Aorta (tissue), 5 donors: ENCODE measurements at regions not wholly inside any gene's neighbourhood (a gene's known extent, or its start where the extent isn't known, plus 50 kb on each side); places are given as distances from the start of the nearest gene placed in this dataset.
A peak's percentile ranks its signal among the peaks of the same experiment; 100 is the strongest.

Experiments used
- ATAC-seq: fragments of 200-7000 bp; cut with Tn5 transposase; one replicate; pipeline ENCODE4 v1.9.1; 2022; ENCODE audit warnings: moderate library complexity; ENCODE audit not compliant: low FRiP score
- DNase-seq, 2 donors: peaks; one replicate each; pipeline ENCODE4 v3.0.0-alpha.2; 2020
- H3K27ac ChIP-seq, 2 donors: one replicate each; pipeline ENCODE4 v1.5.1; 2013; ENCODE audit warnings: low read length in 2 of 2, mild to moderate bottlenecking in 2 of 2, moderate library complexity in 2 of 2, control low read depth in 1 of 2, inconsistent platforms in 1 of 2, low read depth in 1 of 2
- H3K27me3 ChIP-seq, 2 donors: one replicate each; pipeline ENCODE4 v1.6.1; 2013; ENCODE audit warnings: control low read depth in 1 of 2, low read length in 1 of 2, mild to moderate bottlenecking in 1 of 2, moderate library complexity in 1 of 2; ENCODE audit not compliant: insufficient read depth in 2 of 2, control insufficient read depth in 1 of 2
- H3K36me3 ChIP-seq, 2 donors: one replicate each; pipeline ENCODE4 v1.6.1; 2013; ENCODE audit warnings: control low read depth in 1 of 2, low read length in 1 of 2, mild to moderate bottlenecking in 1 of 2; ENCODE audit not compliant: insufficient read depth in 2 of 2, control insufficient read depth in 1 of 2
- H3K4me1 ChIP-seq, 2 donors: one replicate each; pipeline ENCODE4 v1.6.1; 2013; ENCODE audit warnings: low read length in 2 of 2, control low read depth in 1 of 2, mild to moderate bottlenecking in 1 of 2, moderate library complexity in 1 of 2; ENCODE audit not compliant: insufficient read depth in 2 of 2, control insufficient read depth in 1 of 2
- H3K4me3 ChIP-seq, 2 donors: one replicate each; pipeline ENCODE4 v1.5.1; 2013; ENCODE audit warnings: low read length in 2 of 2, control low read depth in 1 of 2, mild to moderate bottlenecking in 1 of 2
- H3K9me3 ChIP-seq: one replicate; pipeline ENCODE4 v1.6.1; 2013; ENCODE audit warnings: mild to moderate bottlenecking, low read length; ENCODE audit not compliant: control insufficient read depth
- WGBS, 2 donors: extraction: QIAGEN DNeasy Blood & Tissue Kit; methylation state at CpG; one replicate each; pipeline ENCODE4 v1.1.7; 2013; 5-methylcytosine and 5-hydroxymethylcytosine counted together
- intact Hi-C, 2 donors: fragments of 100-400 bp; cut with DNase I; formaldehyde crosslinking; loops; one replicate each; pipeline versions ENCODE4 v1.14.2 to v1.15.0; 2022
- donor health status: healthy with polysubstance abuse.
- donor health status: Bipolar disorder and iron deficiency.
- donor health status: DM: no; HTN: no; CAD: no.
- donor health status: DM: no; HTN: no; CAD: no.
- donor health status: DM: yes; HTN: yes; CAD: no.

DNA sequence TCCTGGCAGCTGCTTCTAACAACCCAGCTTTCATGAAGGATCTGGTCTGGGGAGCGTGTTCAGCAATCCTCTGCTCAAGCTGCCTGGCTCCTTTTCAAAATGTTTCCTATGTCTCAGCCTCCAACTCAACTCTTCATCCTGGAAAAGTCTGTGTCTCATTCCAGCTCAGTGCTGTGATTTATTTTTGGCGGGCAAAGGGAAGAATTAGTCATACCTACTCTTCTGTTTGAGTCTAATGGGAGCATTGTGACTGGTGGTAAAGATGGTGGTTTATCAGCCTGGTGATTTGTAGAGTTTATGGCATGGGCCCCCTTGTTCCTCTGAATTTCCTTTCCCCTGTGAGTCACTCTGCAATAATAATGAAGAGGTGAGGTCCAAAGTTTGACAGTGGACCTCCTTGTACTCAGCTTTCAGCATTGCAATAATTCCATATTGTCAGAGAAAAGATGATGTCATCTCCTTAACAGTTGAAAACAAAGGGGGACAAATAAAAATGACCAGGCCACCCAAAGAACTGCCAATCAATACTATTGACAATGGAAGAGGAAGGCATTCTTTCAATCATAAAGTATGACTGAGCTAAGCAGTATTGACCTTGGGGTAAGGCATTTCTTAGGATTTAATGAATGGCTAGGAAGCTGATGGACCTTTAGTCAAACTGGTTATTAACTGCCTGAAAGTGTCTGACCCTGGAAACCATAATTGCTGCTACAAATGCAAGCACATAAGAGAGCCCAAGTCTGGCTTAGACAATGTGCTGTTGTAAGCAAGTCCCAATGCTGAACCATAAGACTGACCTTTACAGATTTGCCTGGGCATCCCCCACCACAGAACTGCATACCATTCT lies 204.7 kb upstream of the MCTP2 start:
- intact Hi-C loops: no loop called here
- Histone ChIP-seq H3K4me3 (no peak overlapping the region), H3K27ac (no peak overlapping the region), H3K4me1 (no peaks in the 10 kb centered on the region), H3K27me3 (no peaks in the 10 kb centered on the region), H3K36me3 (no peaks in the 10 kb centered on the region), H3K9me3 (no peaks in the 10 kb centered on the region)
- DNase-seq: no peak
- 5% methylated on average over 2 of the region's 2 CpGs for WGBS, 2 donors
- no peak for ATAC-seq

DNA sequence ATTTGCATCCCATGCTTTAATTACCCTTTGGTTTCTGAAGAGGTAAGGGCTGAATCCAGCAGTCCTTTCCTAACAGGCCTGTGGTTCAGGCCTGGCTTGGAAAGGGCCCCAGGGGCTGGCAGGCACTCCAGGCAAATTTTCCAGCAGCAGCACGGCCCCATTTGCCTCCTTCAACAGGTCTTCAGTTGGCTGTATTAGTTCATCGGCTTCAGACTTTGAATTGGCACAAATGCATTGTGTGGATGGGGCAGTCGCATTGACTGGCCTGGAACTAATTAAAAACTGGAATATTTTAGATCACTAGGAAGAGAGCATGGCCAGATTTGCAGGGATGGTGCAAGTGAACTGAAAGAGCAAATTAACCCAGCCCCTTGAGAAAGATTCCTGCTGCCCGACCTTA lies 207.8 kb upstream of the MCTP2 start:
- intact Hi-C loops: no loop called here
- 20 to 21% methylated on average over 4 of the region's 4 CpGs for WGBS, 2 donors
- Histone ChIP-seq H3K36me3 (no peaks in the 10 kb centered on the region), H3K4me3 (no peak overlapping the region), H3K9me3 (no peaks in the 10 kb centered on the region), H3K27me3 (no peaks in the 10 kb centered on the region), H3K27ac (no peak overlapping the region), H3K4me1 (no peaks in the 10 kb centered on the region)
- no peak for DNase-seq
- no peak for ATAC-seq

DNA sequence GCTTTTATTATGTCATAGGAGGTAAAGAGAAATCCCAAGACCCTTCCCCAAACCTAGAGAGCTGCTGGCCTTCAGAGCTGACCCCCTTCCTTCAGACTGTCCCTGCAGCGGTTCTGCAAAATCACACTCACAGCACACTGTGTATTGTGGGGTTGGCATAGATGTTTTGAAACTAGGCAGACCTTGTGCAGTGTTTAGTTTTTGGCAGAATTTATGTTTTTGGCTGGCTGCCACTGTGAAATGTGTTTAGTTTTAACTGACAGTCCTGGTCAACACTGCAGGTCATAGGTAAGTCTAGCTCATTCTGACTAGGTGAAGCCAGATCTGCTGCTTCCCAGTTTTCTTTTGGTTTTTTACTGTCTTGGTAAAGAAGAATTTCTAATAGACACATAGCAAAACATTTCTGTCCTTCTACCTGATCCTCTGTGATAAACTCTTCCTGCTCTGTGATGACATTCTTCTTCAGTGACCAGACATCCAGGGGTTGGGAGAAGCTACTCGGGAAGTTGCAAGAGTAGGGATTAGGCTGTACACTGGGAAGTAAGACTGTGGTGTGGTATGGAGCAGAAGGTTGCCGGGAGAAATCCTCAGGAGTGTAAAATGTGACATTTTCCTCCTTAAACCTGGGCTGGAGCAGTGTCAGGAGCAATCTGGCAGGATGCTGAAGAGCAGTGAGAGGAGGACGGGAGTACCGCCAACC lies 209.6 kb upstream of the MCTP2 start:
- 55 to 65% methylated on average over 5 of the region's 5 CpGs for WGBS, 2 donors
- Histone ChIP-seq H3K27me3 (no peaks in the 10 kb centered on the region), H3K9me3 (no peaks in the 10 kb centered on the region), H3K4me3 (no peak overlapping the region), H3K4me1 (no peaks in the 10 kb centered on the region), H3K36me3 (no peaks in the 10 kb centered on the region), H3K27ac (no peak overlapping the region)
- ATAC-seq: no peak
- intact Hi-C loops: no loop called here
- DNase-seq: no peak

DNA sequence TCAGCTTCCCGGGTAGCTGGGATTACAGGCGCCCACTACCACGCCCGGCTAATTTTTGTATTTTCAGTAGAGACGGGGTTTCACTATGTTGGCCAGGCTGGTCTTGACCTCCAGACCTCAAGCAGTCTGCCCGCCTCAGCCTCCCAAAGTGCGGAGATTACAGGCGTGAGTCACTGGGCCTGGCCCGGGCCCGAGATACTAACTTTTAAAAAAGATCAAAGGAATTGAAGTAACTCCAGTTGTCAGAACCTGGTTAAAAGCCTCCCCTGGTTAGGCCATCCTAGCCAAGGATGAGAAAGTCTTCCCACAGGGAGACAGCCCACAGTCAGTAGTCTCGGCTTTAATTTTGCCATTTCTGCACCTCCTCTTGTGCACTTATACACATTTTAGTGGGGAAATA lies 212.3 kb upstream of the MCTP2 start:
- intact Hi-C loops: no loop called here
- no peaks in the 10 kb centered on the region for H3K9me3 ChIP-seq
- H3K36me3 ChIP-seq: no peaks in the 10 kb centered on the region
- WGBS, 2 donors: 95 to 96% methylated on average over 11 of the region's 11 CpGs
- H3K4me3 ChIP-seq: no peak overlapping the region
- no peak overlapping the region for H3K27ac ChIP-seq
- H3K27me3 ChIP-seq: no peaks in the 10 kb centered on the region
- ATAC-seq (no peak), DNase-seq (no peak)
- no peaks in the 10 kb centered on the region for H3K4me1 ChIP-seq

DNA sequence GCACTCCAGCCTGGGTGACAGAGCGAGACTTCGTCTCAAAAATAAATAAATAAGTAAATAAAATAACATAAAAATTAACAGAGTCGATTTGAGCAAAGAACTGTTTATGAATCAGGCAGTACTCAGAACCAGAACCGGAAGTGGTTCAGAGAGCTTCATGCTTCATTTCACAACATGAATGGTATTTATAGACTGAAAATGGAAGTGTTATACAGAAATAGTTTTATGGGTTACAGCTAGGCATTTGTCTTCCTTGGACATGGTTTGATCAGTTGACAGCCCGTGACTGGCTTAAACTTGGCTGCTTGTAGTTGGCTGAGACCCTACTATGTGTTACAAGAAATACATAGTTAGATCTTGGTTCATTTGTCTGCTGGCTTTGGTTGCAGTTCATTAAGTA lies 216.0 kb upstream of the MCTP2 start:
- 72 to 75% methylated on average over 5 of the region's 5 CpGs for WGBS, 2 donors
- no peak overlapping the region for H3K27ac ChIP-seq

DNA sequence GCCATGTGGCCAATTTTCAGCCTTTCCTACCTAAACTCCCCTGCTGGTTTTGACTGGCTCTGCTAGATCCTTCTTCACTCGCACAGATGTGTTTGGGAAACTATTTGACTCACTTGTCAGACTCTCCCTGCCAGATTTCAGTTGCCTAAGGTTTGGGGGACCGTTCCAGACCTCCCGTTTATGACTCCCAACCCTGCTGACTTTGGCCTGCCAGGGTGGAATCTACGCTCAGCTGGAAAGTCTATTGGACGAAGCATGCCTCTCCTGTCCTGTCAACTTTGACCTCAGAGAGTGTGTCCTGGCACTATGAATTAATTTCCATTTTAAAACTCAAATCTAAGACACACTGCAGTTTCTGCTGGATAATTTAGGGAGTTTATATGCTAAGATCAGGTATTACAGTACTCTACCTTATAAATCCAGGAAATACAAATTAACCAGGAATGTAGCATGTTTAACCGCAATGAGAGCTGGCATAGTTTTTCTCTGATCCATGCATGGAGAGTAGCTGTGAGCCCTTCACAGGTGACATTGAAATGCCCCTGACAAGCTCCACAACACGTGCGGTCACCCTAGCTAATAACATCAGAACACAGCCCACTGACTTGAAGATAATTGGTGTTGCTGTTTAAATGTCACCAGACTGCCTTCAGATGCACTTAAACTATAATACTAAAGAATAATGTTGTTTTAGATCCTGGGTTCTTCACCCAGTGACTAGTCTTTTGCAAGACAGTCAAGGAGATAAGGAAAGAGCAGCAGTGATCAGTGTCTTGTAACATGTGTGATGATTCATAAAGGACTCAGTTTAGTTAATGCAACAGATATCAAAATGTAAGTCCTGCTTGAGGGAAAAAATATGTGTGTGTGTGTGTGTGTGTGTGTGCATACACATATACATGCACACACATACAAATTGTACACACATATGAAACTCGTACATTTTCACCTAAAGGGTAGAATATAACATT lies 223.0 kb upstream of the MCTP2 start:
- DNase-seq (no peak), ATAC-seq (no peak)
- H3K27me3 ChIP-seq: no peaks in the 10 kb centered on the region
- peaks cover 2% of the 10 kb centered on the region for H3K9me3 ChIP-seq
- H3K27ac ChIP-seq: no peak overlapping the region
- no peak overlapping the region for H3K4me3 ChIP-seq
- no peaks in the 10 kb centered on the region for H3K4me1 ChIP-seq
- intact Hi-C loops: no loop called here
- 76 to 79% methylated on average over 9 of the region's 9 CpGs for WGBS, 2 donors
- no peaks in the 10 kb centered on the region for H3K36me3 ChIP-seq

More for the DNA sequence above, 216.0 kb upstream of the MCTP2 start:
- H3K4me3 ChIP-seq: no peak overlapping the region
- DNase-seq: no peak
- ATAC-seq: no peak
- H3K36me3 ChIP-seq: no peaks in the 10 kb centered on the region
- H3K9me3 ChIP-seq: no peaks in the 10 kb centered on the region
- no peaks in the 10 kb centered on the region for H3K4me1 ChIP-seq
- H3K27me3 ChIP-seq: no peaks in the 10 kb centered on the region
- intact Hi-C loops: no loop called here

DNA sequence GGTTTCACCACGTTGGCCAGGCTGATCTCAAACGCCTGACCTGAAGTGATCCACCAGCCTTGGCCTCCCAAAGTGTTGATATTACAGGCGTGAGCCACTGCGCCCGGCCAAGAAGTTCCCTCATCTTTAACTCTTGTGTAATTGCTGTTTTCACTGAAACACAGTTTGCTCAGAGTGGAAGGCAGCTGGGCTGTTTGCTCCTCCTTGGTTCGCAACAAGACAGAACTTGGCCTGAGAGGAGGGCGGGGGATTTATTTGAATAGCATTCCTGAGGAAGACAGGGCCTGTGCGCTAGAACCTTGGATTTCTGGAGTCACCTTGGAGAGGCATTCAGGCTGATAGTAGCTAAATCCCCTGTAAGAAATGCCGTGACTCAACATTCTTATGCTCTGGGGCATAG lies 226.7 kb upstream of the MCTP2 start:
- H3K27ac ChIP-seq: no peak overlapping the region
- H3K9me3 ChIP-seq: peaks cover 2% of the 10 kb centered on the region
- DNase-seq: peak in 1 of 2 donors; percentile 45
- no peaks in the 10 kb centered on the region for H3K36me3 ChIP-seq
- no peaks in the 10 kb centered on the region for H3K27me3 ChIP-seq
- WGBS, 2 donors: 50 to 55% methylated on average over 9 of the region's 9 CpGs
- no peak overlapping the region for H3K4me3 ChIP-seq
- intact Hi-C loops: no loop called here
- H3K4me1 ChIP-seq: no peaks in the 10 kb centered on the region
- ATAC-seq: peak; percentile 67

DNA sequence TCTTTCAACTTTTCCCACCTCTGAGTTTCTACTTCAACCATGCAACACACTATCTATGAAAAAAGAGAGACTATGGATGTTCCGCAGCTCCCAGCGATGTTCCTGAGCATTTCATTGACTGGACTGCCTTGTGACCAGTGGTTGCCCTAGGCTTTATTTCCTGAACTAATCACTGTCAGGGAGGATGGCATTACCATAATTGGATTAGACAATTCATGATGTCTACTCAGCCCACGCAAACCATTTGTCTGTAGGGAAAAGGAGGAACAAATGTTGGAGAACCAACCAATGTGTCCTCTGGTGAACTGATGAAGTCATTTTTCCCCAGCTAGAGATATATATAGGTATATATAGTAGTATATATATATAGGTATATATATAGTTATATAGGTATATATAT lies 229.3 kb upstream of the MCTP2 start:
- H3K4me1 ChIP-seq: no peaks in the 10 kb centered on the region
- intact Hi-C loops: no loop called here
- H3K27ac ChIP-seq: no peak overlapping the region
- no peak overlapping the region for H3K4me3 ChIP-seq
- DNase-seq: no peak
- H3K9me3 ChIP-seq: peaks cover 2% of the 10 kb centered on the region
- WGBS, 2 donors: 95 to 96% methylated on average over 3 of the region's 3 CpGs
- H3K27me3 ChIP-seq: no peaks in the 10 kb centered on the region
- ATAC-seq: no peak
- H3K36me3 ChIP-seq: no peaks in the 10 kb centered on the region
